ENCODE measurements at regions not wholly inside any gene's neighbourhood (a gene's known extent, or its start where the extent isn't known, plus 50 kb on each side); places are given as distances from the start of the nearest gene placed in this dataset.

DNA sequence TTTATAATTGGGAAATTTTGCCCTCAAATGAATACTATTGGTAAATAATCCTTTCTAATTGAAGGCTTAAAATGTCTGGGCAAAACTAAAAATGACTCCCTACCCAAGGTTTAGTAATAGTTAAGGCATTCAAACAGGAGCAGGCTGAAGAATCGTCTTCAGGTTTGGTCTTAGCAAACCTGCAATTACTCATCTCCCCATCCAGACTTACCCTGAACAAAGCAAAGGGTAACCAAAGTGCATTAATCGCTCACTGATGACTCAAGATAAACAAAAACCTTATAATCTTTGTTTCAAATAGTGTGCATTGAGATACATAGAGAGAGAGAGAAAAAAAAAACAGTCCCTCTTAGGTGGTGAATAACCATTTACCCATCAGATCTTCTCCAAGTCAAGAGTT lies 225.5 kb downstream of the BMP2 start:
- no peak for TF ChIP-seq RFX5 (IDR thresholded peaks at IDR 0.05; ENCODE audit: low read depth, low read length)
- TF ChIP-seq POLR2A (IDR thresholded peaks at IDR 0.05; ENCODE audit: low read depth, low read length): no peak
- no peak for TF ChIP-seq NFE2L2 (IDR thresholded peaks at IDR 0.05; ENCODE audit: low read depth, low read length)
- TF ChIP-seq MAZ (IDR thresholded peaks at IDR 0.05; ENCODE audit: borderline replicate concordance, low read depth, low read length): no peak
- TF ChIP-seq RCOR1 (IDR thresholded peaks at IDR 0.05; ENCODE audit: insufficient replicate concordance, low read length): no peak
- TF ChIP-seq, protein P1, sequence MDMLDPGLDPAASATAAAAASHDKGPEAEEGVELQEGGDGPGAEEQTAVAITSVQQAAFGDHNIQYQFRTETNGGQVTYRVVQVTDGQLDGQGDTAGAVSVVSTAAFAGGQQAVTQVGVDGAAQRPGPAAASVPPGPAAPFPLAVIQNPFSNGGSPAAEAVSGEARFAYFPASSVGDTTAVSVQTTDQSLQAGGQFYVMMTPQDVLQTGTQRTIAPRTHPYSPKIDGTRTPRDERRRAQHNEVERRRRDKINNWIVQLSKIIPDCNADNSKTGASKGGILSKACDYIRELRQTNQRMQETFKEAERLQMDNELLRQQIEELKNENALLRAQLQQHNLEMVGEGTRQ (IDR thresholded peaks at IDR 0.05; ENCODE audit: low read depth, low read length): no peak
- TF ChIP-seq, protein P2, sequence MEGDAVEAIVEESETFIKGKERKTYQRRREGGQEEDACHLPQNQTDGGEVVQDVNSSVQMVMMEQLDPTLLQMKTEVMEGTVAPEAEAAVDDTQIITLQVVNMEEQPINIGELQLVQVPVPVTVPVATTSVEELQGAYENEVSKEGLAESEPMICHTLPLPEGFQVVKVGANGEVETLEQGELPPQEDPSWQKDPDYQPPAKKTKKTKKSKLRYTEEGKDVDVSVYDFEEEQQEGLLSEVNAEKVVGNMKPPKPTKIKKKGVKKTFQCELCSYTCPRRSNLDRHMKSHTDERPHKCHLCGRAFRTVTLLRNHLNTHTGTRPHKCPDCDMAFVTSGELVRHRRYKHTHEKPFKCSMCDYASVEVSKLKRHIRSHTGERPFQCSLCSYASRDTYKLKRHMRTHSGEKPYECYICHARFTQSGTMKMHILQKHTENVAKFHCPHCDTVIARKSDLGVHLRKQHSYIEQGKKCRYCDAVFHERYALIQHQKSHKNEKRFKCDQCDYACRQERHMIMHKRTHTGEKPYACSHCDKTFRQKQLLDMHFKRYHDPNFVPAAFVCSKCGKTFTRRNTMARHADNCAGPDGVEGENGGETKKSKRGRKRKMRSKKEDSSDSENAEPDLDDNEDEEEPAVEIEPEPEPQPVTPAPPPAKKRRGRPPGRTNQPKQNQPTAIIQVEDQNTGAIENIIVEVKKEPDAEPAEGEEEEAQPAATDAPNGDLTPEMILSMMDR (conservative IDR thresholded peaks at IDR 0.05; ENCODE audit: low read depth, low read length): no peak
- TF ChIP-seq RAD21 (IDR thresholded peaks at IDR 0.05; ENCODE audit: low read length): no peak
- TF ChIP-seq MAFK (IDR thresholded peaks at IDR 0.05; ENCODE audit: low read depth, low read length): no peak
- TF ChIP-seq CHD1 (IDR thresholded peaks at IDR 0.05; ENCODE audit: low read depth, low read length): no peak
- TF ChIP-seq SMC3 (IDR thresholded peaks at IDR 0.05; ENCODE audit: low read depth, low read length): no peak
- TF ChIP-seq ELK1 (IDR thresholded peaks at IDR 0.05; ENCODE audit: borderline replicate concordance, low read depth, low read length): no peak
- TF ChIP-seq MXI1 (IDR thresholded peaks at IDR 0.05; ENCODE audit: borderline replicate concordance, low read depth, low read length): no peak
- no peak for TF ChIP-seq CEBPB (IDR thresholded peaks at IDR 0.05; ENCODE audit: low read depth, low read length)
- no peak for TF ChIP-seq FOS (IDR thresholded peaks at IDR 0.05; ENCODE audit: low read depth, low read length)
- TF ChIP-seq BHLHE40 (IDR thresholded peaks at IDR 0.05; ENCODE audit: low read depth, low read length): no peak
- WGBS, 2 experiments (ENCODE audit: extremely low coverage in 2 of 2, insufficient read length in 1 of 2): no CpG with 5 or more reads among the region's 2 CpGs
- Histone ChIP-seq H2BK120ac (ENCODE audit: low read depth, low read length) (no peak overlapping the region), H3K56ac (ENCODE audit: extremely low read depth, insufficient read depth, low read length) (no peak overlapping the region), H3K4me3 (ENCODE audit: insufficient read depth, low read depth, low read length) (no peak overlapping the region), H3K9me1 (ENCODE audit: insufficient read depth, low read length) (no peaks in the 10 kb centered on the region), H3K27me3 (ENCODE audit: control insufficient read depth, insufficient read depth, low read length) (no peaks in the 10 kb centered on the region), H4K91ac (ENCODE audit: insufficient read depth, low read depth, low read length) (no peak overlapping the region), H3K9ac (ENCODE audit: low read depth, low read length) (no peak overlapping the region), H3K9me3 (ENCODE audit: control insufficient read depth, insufficient read depth, low read length) (peaks cover 4% of the 10 kb centered on the region), H2AK9ac (replicated peaks; ENCODE audit: low read depth, low read length, poor library complexity) (no peak overlapping the region), H4K5ac (ENCODE audit: low read depth, low read length) (no peak overlapping the region), H4K20me1 (ENCODE audit: insufficient read depth, low read length) (no peaks in the 10 kb centered on the region), H3K79me1 (ENCODE audit: low read depth in 1 of 2, low read length in 2 of 2) (no peaks in the 10 kb centered on the region), H3K27ac (ENCODE audit: insufficient read depth, low read length) (no peak overlapping the region), H2BK5ac (ENCODE audit: low read depth, low read length, poor library complexity, severe bottlenecking) (no peak overlapping the region), H4K8ac (ENCODE audit: low read depth in 2 of 2, low read length in 2 of 2) (no peak overlapping the region), H2AK5ac (ENCODE audit: low read depth, low read length) (no peak overlapping the region), H3K4ac (ENCODE audit: low read depth, low read length) (no peak overlapping the region), H3K4me1 (ENCODE audit: control insufficient read depth, insufficient read depth, low read length) (no peaks in the 10 kb centered on the region), H2BK15ac (ENCODE audit: low read depth, low read length) (no peak overlapping the region), H3K4me2 (ENCODE audit: low read depth, low read length) (no peak overlapping the region), H3K14ac (replicated peaks; ENCODE audit: low read depth, low read length) (no peak overlapping the region), H3K18ac (ENCODE audit: low read depth, low read length) (no peak overlapping the region), H2AFZ (replicated peaks; ENCODE audit: low read length, poor library complexity) (no peak overlapping the region), H3K36me3 (ENCODE audit: control insufficient read depth, insufficient read depth, low read length) (no peaks in the 10 kb centered on the region), H2BK20ac (ENCODE audit: low read depth, low read length) (no peak overlapping the region), H3K23ac (ENCODE audit: low read depth, low read length) (no peak overlapping the region)
- DNase-seq (no peak), ATAC-seq (ENCODE audit: low read depth) (no peak)
- intact Hi-C loops (cut with micrococcal nuclease): no loop called here
- CTCF ChIA-PET: interaction anchor here (0.6 kb wide), 1 partner anchor 326 kb away, joined by 3 read pairs; no protein-coding TSS in a partner anchor
- BruUV-seq (replicated peaks): no TSS peak
- dilution Hi-C loops (cut with HindIII; ENCODE audit: low sequenced_read_pairs, unreplicated experiment): no loop called here
- POLR2A ChIA-PET (ENCODE audit: unreplicated experiment): no interaction called here
- in situ Hi-C loops (cut with MboI; ENCODE audit: low sequenced_read_pairs): no loop called here
